Activated CD8-positive, alpha-beta memory T cell treated with anti-CD3 and anti-CD28 coated beads, Interleukin-2, amount 10 ng/mL, durations not matched to agents 7 days and 5 days (primary cell): ENCODE measurements at regions not wholly inside any gene's neighbourhood (a gene's known extent, or its start where the extent isn't known, plus 50 kb on each side); places are given as distances from the start of the nearest gene placed in this dataset.
"Not testable (repeated sequence)": the region's sequence is repeated elsewhere in the genome, so short reads cannot be mapped to it uniquely, and the experiment has no call there.

Experiments
- ATAC-seq: fragments of 150-1000 bp; cut with Tn5 transposase; one replicate; pipeline ENCODE4 v1.10.0; 2021; ENCODE audit warnings: moderate library complexity
- CTCF ChIA-PET: fragments of 350-600 bp; sonication (Branson Sonifier 250); formaldehyde crosslinking; loops from one replicate; lab custom pipeline; 2021; ENCODE audit warnings: antibody characterized with exemption; lab: Charles Lee
- DNase-seq: peaks from one replicate; pipeline ENCODE4 v3.0.0-alpha.2; 2020
- H3K27ac Mint-ChIP-seq: one replicate; pipeline ENCODE4 v1.8.0; 2021; ENCODE audit warnings: mild to moderate bottlenecking, mixed read lengths
- H3K27me3 Mint-ChIP-seq: one replicate; pipeline ENCODE4 v1.8.0; 2021; ENCODE audit warnings: mixed read lengths
- H3K36me3 Mint-ChIP-seq: one replicate; pipeline ENCODE4 v1.8.0; 2021; ENCODE audit warnings: mild to moderate bottlenecking, mixed read lengths
- H3K4me1 Mint-ChIP-seq: one replicate; pipeline ENCODE4 v1.8.0; 2021; ENCODE audit warnings: mixed read lengths
- H3K4me3 Mint-ChIP-seq: one replicate; pipeline ENCODE4 v1.8.0; 2021; ENCODE audit warnings: mild to moderate bottlenecking, moderate library complexity, mixed read lengths
- H3K9me3 Mint-ChIP-seq: one replicate; pipeline ENCODE4 v1.8.0; 2022; ENCODE audit warnings: low read depth, mixed read lengths

- ATAC-seq: no peak
- H3K9me3 Mint-ChIP-seq: peaks cover 15% of the 10 kb centered on the region
- DNase-seq: no peak
- no peak overlapping the region for H3K4me3 Mint-ChIP-seq
- no peak overlapping the region for H3K27ac Mint-ChIP-seq
- no peaks in the 10 kb centered on the region for H3K4me1 Mint-ChIP-seq
- CTCF ChIA-PET: no interaction called here
- no peaks in the 10 kb centered on the region for H3K27me3 Mint-ChIP-seq
- no peaks in the 10 kb centered on the region for H3K36me3 Mint-ChIP-seq
These were observed 57.1 kb upstream of the KIF2B start for GRCh38 chr17:53765609-53766008.

- no peaks in the 10 kb centered on the region for H3K4me1 Mint-ChIP-seq
- no peak for ATAC-seq
- no peak for DNase-seq
- H3K9me3 Mint-ChIP-seq: peaks cover 15% of the 10 kb centered on the region
- CTCF ChIA-PET: no interaction called here
- no peak overlapping the region for H3K27ac Mint-ChIP-seq
- H3K27me3 Mint-ChIP-seq: no peaks in the 10 kb centered on the region
- H3K36me3 Mint-ChIP-seq: no peaks in the 10 kb centered on the region
- no peak overlapping the region for H3K4me3 Mint-ChIP-seq
These were observed 57.6 kb upstream of the KIF2B start for GRCh38 chr17:53765129-53765528.

- Mint-ChIP-seq H3K27me3 (no peaks in the 10 kb centered on the region), H3K4me1 (no peaks in the 10 kb centered on the region), H3K36me3 (no peaks in the 10 kb centered on the region), H3K4me3 (no peak overlapping the region), H3K27ac (no peak overlapping the region), H3K9me3 (peaks cover 3% of the 10 kb centered on the region)
- ATAC-seq (no peak), DNase-seq (no peak)
- CTCF ChIA-PET: no interaction called here
These were observed 65.2 kb upstream of the KIF2B start for GRCh38 chr17:53757559-53757958.

GRCh38 chr17:53757116-53757515 is 65.6 kb upstream of the KIF2B start:
- H3K9me3 Mint-ChIP-seq, H3K4me3 Mint-ChIP-seq, H3K27ac Mint-ChIP-seq, H3K4me1 Mint-ChIP-seq, ATAC-seq, H3K36me3 Mint-ChIP-seq, CTCF ChIA-PET, DNase-seq, H3K27me3 Mint-ChIP-seq: not testable (repeated sequence)

GRCh38 chr17:53749178-53749577 is 73.5 kb upstream of the KIF2B start:
- H3K36me3 Mint-ChIP-seq: no peaks in the 10 kb centered on the region
- H3K27me3 Mint-ChIP-seq: no peaks in the 10 kb centered on the region
- H3K27ac Mint-ChIP-seq: no peak overlapping the region
- H3K4me3 Mint-ChIP-seq: no peak overlapping the region
- H3K4me1 Mint-ChIP-seq: no peaks in the 10 kb centered on the region
- peaks cover 7% of the 10 kb centered on the region for H3K9me3 Mint-ChIP-seq
- DNase-seq (no peak), ATAC-seq (no peak)
- CTCF ChIA-PET: no interaction called here

GRCh38 chr17:53748159-53748820 is 74.4 kb upstream of the KIF2B start:
- H3K36me3 Mint-ChIP-seq, H3K9me3 Mint-ChIP-seq, DNase-seq, H3K27me3 Mint-ChIP-seq, H3K27ac Mint-ChIP-seq, H3K4me3 Mint-ChIP-seq, H3K4me1 Mint-ChIP-seq, CTCF ChIA-PET, ATAC-seq: not testable (repeated sequence)

GRCh38 chr17:53740312-53740711 is 82.4 kb upstream of the KIF2B start:
- Mint-ChIP-seq H3K4me1 (no peaks in the 10 kb centered on the region), H3K27me3 (no peaks in the 10 kb centered on the region), H3K4me3 (no peak overlapping the region), H3K27ac (no peak overlapping the region), H3K36me3 (no peaks in the 10 kb centered on the region), H3K9me3 (peaks cover 16% of the 10 kb centered on the region)
- DNase-seq: no peak
- no peak for ATAC-seq
- CTCF ChIA-PET: no interaction called here

GRCh38 chr17:53736516-53737240 is 86.0 kb upstream of the KIF2B start:
- ATAC-seq (no peak), DNase-seq (no peak)
- Mint-ChIP-seq H3K27me3 (no peaks in the 10 kb centered on the region), H3K36me3 (no peaks in the 10 kb centered on the region), H3K4me3 (no peak overlapping the region), H3K27ac (no peak overlapping the region), H3K4me1 (no peaks in the 10 kb centered on the region), H3K9me3 (peaks cover 13% of the 10 kb centered on the region)
- CTCF ChIA-PET: no interaction called here

GRCh38 chr17:53724726-53725125 is 98.0 kb upstream of the KIF2B start:
- H3K4me3 Mint-ChIP-seq: no peak overlapping the region
- no peaks in the 10 kb centered on the region for H3K27me3 Mint-ChIP-seq
- peaks cover 14% of the 10 kb centered on the region for H3K9me3 Mint-ChIP-seq
- no peak for DNase-seq
- no peak overlapping the region for H3K27ac Mint-ChIP-seq
- CTCF ChIA-PET: no interaction called here
- no peaks in the 10 kb centered on the region for H3K4me1 Mint-ChIP-seq
- no peak for ATAC-seq
- H3K36me3 Mint-ChIP-seq: no peaks in the 10 kb centered on the region

GRCh38 chr17:53722407-53722806 is 100.3 kb upstream of the KIF2B start:
- Mint-ChIP-seq H3K27me3 (no peaks in the 10 kb centered on the region), H3K4me3 (no peak overlapping the region), H3K4me1 (no peaks in the 10 kb centered on the region), H3K36me3 (no peaks in the 10 kb centered on the region), H3K27ac (no peak overlapping the region), H3K9me3 (peaks cover 12% of the 10 kb centered on the region)
- ATAC-seq (no peak), DNase-seq (no peak)
- CTCF ChIA-PET: interaction anchor here (0.5 kb wide), 1 partner anchor 689 kb away, joined by 3 read pairs; no protein-coding TSS in a partner anchor

GRCh38 chr17:53721101-53721500 is 101.6 kb upstream of the KIF2B start:
- peaks cover 7% of the 10 kb centered on the region for H3K9me3 Mint-ChIP-seq
- ATAC-seq: no peak
- CTCF ChIA-PET: no interaction called here

GRCh38 chr17:53719229-53719628 is 103.5 kb upstream of the KIF2B start:
- DNase-seq (no peak), ATAC-seq (no peak)
- H3K9me3 Mint-ChIP-seq: peaks cover 3% of the 10 kb centered on the region
- H3K27ac Mint-ChIP-seq: no peak overlapping the region
- no peaks in the 10 kb centered on the region for H3K27me3 Mint-ChIP-seq
- CTCF ChIA-PET: no interaction called here
- H3K36me3 Mint-ChIP-seq: no peaks in the 10 kb centered on the region
- H3K4me3 Mint-ChIP-seq: no peak overlapping the region
- H3K4me1 Mint-ChIP-seq: no peaks in the 10 kb centered on the region

More at GRCh38 chr17:53721101-53721500, 101.6 kb upstream of the KIF2B start:
- Mint-ChIP-seq H3K27me3 (no peaks in the 10 kb centered on the region), H3K27ac (no peak overlapping the region), H3K4me3 (no peak overlapping the region), H3K4me1 (no peaks in the 10 kb centered on the region), H3K36me3 (no peaks in the 10 kb centered on the region)
- no peak for DNase-seq

- Mint-ChIP-seq H3K4me3 (no peak overlapping the region), H3K9me3 (peaks cover 22% of the 10 kb centered on the region), H3K27ac (no peak overlapping the region), H3K36me3 (peaks cover 1% of the 10 kb centered on the region), H3K27me3 (no peaks in the 10 kb centered on the region), H3K4me1 (no peaks in the 10 kb centered on the region)
- ATAC-seq (no peak), DNase-seq (no peak)
- CTCF ChIA-PET: no interaction called here
These were observed 115.2 kb upstream of the KIF2B start for GRCh38 chr17:53707566-53707965.

- CTCF ChIA-PET: no interaction called here
- ATAC-seq: no peak
- H3K4me3 Mint-ChIP-seq: no peak overlapping the region
- no peak for DNase-seq
- peaks cover 17% of the 10 kb centered on the region for H3K9me3 Mint-ChIP-seq
- H3K27me3 Mint-ChIP-seq: no peaks in the 10 kb centered on the region
- H3K27ac Mint-ChIP-seq: no peak overlapping the region
- no peaks in the 10 kb centered on the region for H3K4me1 Mint-ChIP-seq
- H3K36me3 Mint-ChIP-seq: no peaks in the 10 kb centered on the region
These were observed 126.4 kb upstream of the KIF2B start for GRCh38 chr17:53696286-53696685.
